K562 (cell line): ENCODE measurements at regions not wholly inside any gene's neighbourhood (a gene's known extent, or its start where the extent isn't known, plus 50 kb on each side); places are given as distances from the start of the nearest gene placed in this dataset.

ENCODE experiments used
- ATAC-seq: fragments of 200-7000 bp; cut with Tn5 transposase; 3 replicates; pipeline ENCODE4 v1.9.1; 2020; ENCODE audit warnings: moderate library complexity
- BruUV-seq: library from RNA; stranded (reverse); fragments of 400-500 nt; replicated peaks from 2 replicates; lab custom pipeline; 2021; lab: Mats Ljungman, UMichigan
- CTCF ChIA-PET: fragments of 300-600 bp; formaldehyde crosslinking; extraction: SDS; loops from one replicate; lab custom pipeline; 2021; ENCODE audit warnings: low intra/inter-chr PET ratio; lab: Yijun Ruan, JAX
- POLR2A ChIA-PET: fragments of 300-600, 350-650 bp; sonication (Branson Sonifier 250); formaldehyde crosslinking; extraction: SDS; loops from one replicate; lab custom pipeline; 2021; ENCODE audit warnings: antibody characterized with exemption, inconsistent platforms; lab: Yijun Ruan, JAX
- DNase-seq, 4 experiments: peaks; one replicate each; pipeline versions ENCODE4 v3.0.0 to v3.0.0-alpha.2; 2011 to 2018; ENCODE audit warnings: low spot score in 3 of 4, mixed read lengths in 3 of 4; ENCODE audit errors: extremely low read depth in 1 of 4
- FAIRE-seq: peaks from 2 replicates; lab custom pipeline; 2011; peaks lifted over from hg19 to GRCh38; lab: Jason Lieb, UNC
- H2AFZ ChIP-seq: 2 replicates; pipeline ENCODE4 v1.6.0; 2011; ENCODE audit warnings: low read depth, low read length, control low read depth, inconsistent platforms
- H3K27ac ChIP-seq: fragments of 200-600 bp; 3 replicates; pipeline ENCODE4 v1.8.0; 2011; ENCODE audit warnings: low read depth, mild to moderate bottlenecking, control low read depth, inconsistent platforms, low read length, moderate library complexity, mixed read lengths; ENCODE audit errors: extremely low read depth
- H3K27me3 ChIP-seq, 2 experiments: fragments of 300-600 bp in 1 of 2; 2 replicates in 1 of 2; 3 replicates in 1 of 2; pipeline versions ENCODE4 v1.6.0 to v1.8.0; 2011; ENCODE audit warnings: inconsistent platforms in 2 of 2, low read length in 2 of 2, mild to moderate bottlenecking in 1 of 2, mixed read lengths in 1 of 2, moderate library complexity in 1 of 2; ENCODE audit not compliant: control insufficient read depth in 2 of 2, insufficient read depth in 2 of 2
- H3K36me3 ChIP-seq: fragments of 300-600 bp; 3 replicates; pipeline ENCODE4 v1.8.0; 2011; ENCODE audit warnings: mild to moderate bottlenecking, low read length, inconsistent platforms; ENCODE audit not compliant: control insufficient read depth, insufficient read depth
- H3K4me1 ChIP-seq, 2 experiments: fragments of 200-600 bp in 1 of 2; replicated peaks in 1 of 2; 2 replicates in 1 of 2; 3 replicates in 1 of 2; pipeline versions ENCODE4 v1.5.1 to v1.8.0; 2011; ENCODE audit warnings: inconsistent platforms in 2 of 2, low read length in 2 of 2, mild to moderate bottlenecking in 1 of 2, mixed read lengths in 1 of 2, moderate library complexity in 1 of 2; ENCODE audit not compliant: control insufficient read depth in 2 of 2, insufficient read depth in 2 of 2
- H3K4me2 ChIP-seq: 2 replicates; pipeline ENCODE4 v1.6.1; 2011; ENCODE audit warnings: low read length, control low read depth, inconsistent platforms, mixed read lengths; ENCODE audit not compliant: insufficient read depth
- H3K4me3 ChIP-seq: fragments of 200-600 bp; sonication (generic), shearing (Covaris generic); 2 replicates; pipeline ENCODE4 v1.5.1; 2016; ENCODE audit warnings: control low read depth, inconsistent platforms
- H3K79me2 ChIP-seq: fragments of 200-600 bp; 3 replicates; pipeline ENCODE4 v1.8.0; 2011; ENCODE audit warnings: low read length, inconsistent platforms; ENCODE audit not compliant: control insufficient read depth, insufficient read depth
- H3K9ac ChIP-seq, 2 experiments: 2 replicates each; pipeline versions ENCODE4 v1.6.0 to v1.6.1; 2011; ENCODE audit warnings: low read depth in 2 of 2, low read length in 2 of 2, control low read depth in 1 of 2, inconsistent platforms in 1 of 2, mild to moderate bottlenecking in 1 of 2, mixed read lengths in 1 of 2; ENCODE audit not compliant: insufficient read depth in 1 of 2
- H3K9me1 ChIP-seq: one replicate; pipeline ENCODE4 v1.6.0; 2011; ENCODE audit warnings: inconsistent platforms, mild to moderate bottlenecking, low read length, moderate library complexity; ENCODE audit not compliant: control insufficient read depth, insufficient read depth
- H3K9me3 ChIP-seq: replicated peaks from 2 replicates; pipeline ENCODE4 v1.5.1; 2011; ENCODE audit warnings: low read depth, low read length, inconsistent platforms; ENCODE audit not compliant: control insufficient read depth, insufficient read depth
- H4K20me1 ChIP-seq: replicated peaks from 2 replicates; pipeline ENCODE4 v1.6.1; 2011; ENCODE audit warnings: low read length, inconsistent platforms, mixed read lengths; ENCODE audit not compliant: control insufficient read depth, insufficient read depth
- BRCA1 ChIP-seq, 2 experiments: fragments of 450-650 bp in 1 of 2; sonication (generic) in 1 of 2; formaldehyde crosslinking in 1 of 2; IDR thresholded peaks; 2 replicates each; pipeline versions ENCODE4 v1.5.0 to v1.6.1; 2017 to 2020; ENCODE audit warnings: mild to moderate bottlenecking in 1 of 2, missing genetic modification reagents in 1 of 2
- CEBPG ChIP-seq, 3 experiments: fragments of 200-800 bp in 1 of 3; sonication (Bioruptor generic) in 1 of 3; sonication (generic) in 1 of 3; formaldehyde crosslinking in 1 of 3; IDR thresholded peaks in 2 of 3; conservative IDR thresholded peaks in 1 of 3; 2 replicates each; pipeline versions ENCODE4 v1.6.1 to v1.8.0; 2016 to 2022; ENCODE audit warnings: missing compliant biosample characterization in 2 of 3, missing genetic modification characterization in 2 of 3, mild to moderate bottlenecking in 1 of 3, missing genetic modification reagents in 1 of 3
- GABPB2 ChIP-seq: fragments of 250-450 bp; sonication (Bioruptor Pico); conservative IDR thresholded peaks from 2 replicates; pipeline ENCODE4 v1.5.1; 2021; ENCODE audit warnings: mild to moderate bottlenecking
- MAFK ChIP-seq: IDR thresholded peaks from 2 replicates; pipeline ENCODE4 v1.6.1; 2011; ENCODE audit warnings: low read length, improper control_type of control experiment
- NFIC ChIP-seq: fragments of 450-650 bp; IDR thresholded peaks from 2 replicates; pipeline ENCODE4 v1.6.1; 2017; ENCODE audit warnings: mild to moderate bottlenecking, inconsistent platforms
- NR1H2 ChIP-seq: sonication (generic); formaldehyde crosslinking; IDR thresholded peaks from 2 replicates; pipeline ENCODE4 v1.4.0; 2020; ENCODE audit warnings: mild to moderate bottlenecking, missing genetic modification reagents
- OTX1 ChIP-seq: fragments of 450-650 bp; formaldehyde crosslinking; IDR thresholded peaks from 2 replicates; pipeline ENCODE4 v1.4.0; 2022; ENCODE audit warnings: mild to moderate bottlenecking
- SOX6 ChIP-seq: fragments of 450-650 bp; IDR thresholded peaks from 2 replicates; pipeline ENCODE4 v1.6.1; 2014; ENCODE audit warnings: mild to moderate bottlenecking
- SP1 ChIP-seq: sonication (generic); formaldehyde crosslinking; IDR thresholded peaks from 2 replicates; pipeline ENCODE4 v1.8.1; 2022; ENCODE audit warnings: mild to moderate bottlenecking, missing genetic modification reagents
- THRAP3 ChIP-seq: fragments of 450-650 bp; IDR thresholded peaks from 2 replicates; pipeline ENCODE4 v1.6.1; 2016; ENCODE audit warnings: mild to moderate bottlenecking, inconsistent platforms, borderline replicate concordance
- ZNF583 ChIP-seq: fragments of 250-450 bp; sonication (Bioruptor Pico); IDR thresholded peaks from 2 replicates; pipeline ENCODE4 v1.4.0; 2020
- WGBS: fragments of 100-300 bp; shearing (Covaris generic); methylation state at CpG from one replicate; pipeline ENCODE4 v1.1.6; 2016; ENCODE audit warnings: low coverage, mixed read lengths; ENCODE audit not compliant: insufficient coverage; ENCODE audit errors: missing lambda C conversion rate; 5-methylcytosine and 5-hydroxymethylcytosine counted together
- in situ Hi-C: fragments of 300-500 bp; cut with MboI; formaldehyde crosslinking; loops from 4 replicates; pipeline ENCODE4 v1.15.0; 2018; ENCODE audit warnings: inconsistent platforms, mixed read lengths
- intact Hi-C: fragments of 100-400 bp; cut with micrococcal nuclease; formaldehyde crosslinking; loops from 2 replicates; pipeline ENCODE4 v1.14.2; 2022
- TF ChIP-seq, protein P1 (sequence below): IDR thresholded peaks from 2 replicates; pipeline ENCODE4 v1.6.1; 2016; ENCODE audit warnings: missing genetic modification characterization, missing compliant biosample characterization

DNA sequence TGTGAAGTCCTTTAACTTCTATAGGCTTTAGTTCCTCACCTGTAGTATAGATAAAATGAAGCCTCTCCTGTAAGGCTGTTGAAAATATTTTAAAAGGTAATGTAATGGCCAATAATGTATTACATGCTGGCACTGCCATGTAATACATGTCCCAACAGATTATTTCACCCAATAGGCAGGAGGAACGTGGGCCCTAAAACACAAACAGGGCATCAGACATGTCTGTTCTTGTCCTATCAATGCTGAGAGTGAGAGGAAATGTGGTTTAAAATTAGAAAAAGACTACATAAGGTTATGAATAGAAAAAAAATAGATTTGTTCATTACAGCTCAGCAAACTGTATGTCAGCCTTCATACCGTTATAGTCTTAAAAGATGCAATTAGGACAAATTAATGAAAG lies 492.7 kb upstream of the DDX18 start:
- Histone ChIP-seq H3K9me1 (no peaks in the 10 kb centered on the region), H3K4me3 (no peak overlapping the region), H3K4me2 (no peak overlapping the region), H3K27ac (no peak overlapping the region), H3K79me2 (no peaks in the 10 kb centered on the region), H3K36me3 (no peaks in the 10 kb centered on the region), H3K9me3 (no peaks in the 10 kb centered on the region), H3K4me1 (no peaks in the 10 kb centered on the region), H3K27me3 (no peaks in the 10 kb centered on the region), H4K20me1 (no peaks in the 10 kb centered on the region), H2AFZ (no peak overlapping the region), H3K9ac (no peak overlapping the region)
- intact Hi-C loops, result no loop called here
- no peak for ATAC-seq
- 3% methylated on average over 2 of the region's 2 CpGs for WGBS
- DNase-seq, result no peak
- TF ChIP-seq NR1H2 (CRISPR knock-in tag) (no peak), MAFK (no peak), BRCA1 (IDR thresholded peaks at IDR 0.05) (no peak), BRCA1 (CRISPR knock-in tag; IDR thresholded peaks at IDR 0.05) (no peak), SOX6 (no peak), THRAP3 (no peak), OTX1 (CRISPR knock-in tag) (no peak), GABPB2 (CRISPR knock-in tag) (no peak), SP1 (CRISPR knock-in tag) (no peak), ZNF583 (CRISPR knock-in tag) (no peak), NFIC (no peak), CEBPG (CRISPR knock-in tag; IDR thresholded peaks at IDR 0.05) (no peak), CEBPG (tag; conservative IDR thresholded peaks at IDR 0.05 in 1 of 2, IDR thresholded peaks at IDR 0.05 in 1 of 2) (no peak)
- TF ChIP-seq, protein P1, sequence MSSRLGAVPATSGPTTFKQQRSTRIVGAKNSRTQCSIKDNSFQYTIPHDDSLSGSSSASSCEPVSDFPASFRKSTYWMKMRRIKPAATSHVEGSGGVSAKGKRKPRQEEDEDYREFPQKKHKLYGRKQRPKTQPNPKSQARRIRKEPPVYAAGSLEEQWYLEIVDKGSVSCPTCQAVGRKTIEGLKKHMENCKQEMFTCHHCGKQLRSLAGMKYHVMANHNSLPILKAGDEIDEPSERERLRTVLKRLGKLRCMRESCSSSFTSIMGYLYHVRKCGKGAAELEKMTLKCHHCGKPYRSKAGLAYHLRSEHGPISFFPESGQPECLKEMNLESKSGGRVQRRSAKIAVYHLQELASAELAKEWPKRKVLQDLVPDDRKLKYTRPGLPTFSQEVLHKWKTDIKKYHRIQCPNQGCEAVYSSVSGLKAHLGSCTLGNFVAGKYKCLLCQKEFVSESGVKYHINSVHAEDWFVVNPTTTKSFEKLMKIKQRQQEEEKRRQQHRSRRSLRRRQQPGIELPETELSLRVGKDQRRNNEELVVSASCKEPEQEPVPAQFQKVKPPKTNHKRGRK (tag), result no peak
- FAIRE-seq, result no peak
- in situ Hi-C loops, result no loop called here
- BruUV-seq, result no TSS peak
- CTCF ChIA-PET, result no interaction called here
- POLR2A ChIA-PET, result no interaction called here
